MM.1S (cell line): ENCODE measurements at regions not wholly inside any gene's neighbourhood (a gene's known extent, or its start where the extent isn't known, plus 50 kb on each side); places are given as distances from the start of the nearest gene placed in this dataset.

Source experiments
- EZH2 ChIP-seq: fragments of 300-600 bp; sonication (generic); optimal IDR thresholded peaks from 2 replicates; pipeline ENCODE3; 2017; ENCODE audit warnings: low read depth, mild to moderate bottlenecking, antibody characterized with exemption, low read length, mixed read lengths
- TF ChIP-seq, protein P1 (sequence below): fragments of 300-600 bp; sonication (generic); IDR thresholded peaks from 2 replicates; pipeline ENCODE4 v1.5.1; 2016; ENCODE audit warnings: antibody characterized with exemption, low read length, mixed read lengths

GRCh38 chr20:23152308-23152892 lies 66.3 kb upstream of the CD93 start:
- no peak for TF ChIP-seq EZH2
- TF ChIP-seq, protein P1, sequence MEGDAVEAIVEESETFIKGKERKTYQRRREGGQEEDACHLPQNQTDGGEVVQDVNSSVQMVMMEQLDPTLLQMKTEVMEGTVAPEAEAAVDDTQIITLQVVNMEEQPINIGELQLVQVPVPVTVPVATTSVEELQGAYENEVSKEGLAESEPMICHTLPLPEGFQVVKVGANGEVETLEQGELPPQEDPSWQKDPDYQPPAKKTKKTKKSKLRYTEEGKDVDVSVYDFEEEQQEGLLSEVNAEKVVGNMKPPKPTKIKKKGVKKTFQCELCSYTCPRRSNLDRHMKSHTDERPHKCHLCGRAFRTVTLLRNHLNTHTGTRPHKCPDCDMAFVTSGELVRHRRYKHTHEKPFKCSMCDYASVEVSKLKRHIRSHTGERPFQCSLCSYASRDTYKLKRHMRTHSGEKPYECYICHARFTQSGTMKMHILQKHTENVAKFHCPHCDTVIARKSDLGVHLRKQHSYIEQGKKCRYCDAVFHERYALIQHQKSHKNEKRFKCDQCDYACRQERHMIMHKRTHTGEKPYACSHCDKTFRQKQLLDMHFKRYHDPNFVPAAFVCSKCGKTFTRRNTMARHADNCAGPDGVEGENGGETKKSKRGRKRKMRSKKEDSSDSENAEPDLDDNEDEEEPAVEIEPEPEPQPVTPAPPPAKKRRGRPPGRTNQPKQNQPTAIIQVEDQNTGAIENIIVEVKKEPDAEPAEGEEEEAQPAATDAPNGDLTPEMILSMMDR, result no peak
